Ishikawa (cell line): ENCODE measurements at regions not wholly inside any gene's neighbourhood (a gene's known extent, or its start where the extent isn't known, plus 50 kb on each side); places are given as distances from the start of the nearest gene placed in this dataset.

Experiments
- CEBPB ChIP-seq: IDR thresholded peaks from 2 replicates; pipeline ENCODE4 v1.6.1; 2012
- CREB1 ChIP-seq: IDR thresholded peaks from 2 replicates; pipeline ENCODE4 v1.6.1; 2012; ENCODE audit warnings: low read depth
- EGR1 ChIP-seq: IDR thresholded peaks from 2 replicates; pipeline ENCODE4 v1.6.1; 2012
- EP300 ChIP-seq: IDR thresholded peaks from 2 replicates; pipeline ENCODE4 v1.6.1; 2012; ENCODE audit warnings: borderline replicate concordance
- FOXM1 ChIP-seq: IDR thresholded peaks from 2 replicates; pipeline ENCODE4 v1.6.1; 2012; ENCODE audit warnings: low read depth, borderline replicate concordance
- MAX ChIP-seq: IDR thresholded peaks from 2 replicates; pipeline ENCODE4 v1.6.1; 2012
- NFIC ChIP-seq: IDR thresholded peaks from 2 replicates; pipeline ENCODE4 v1.6.1; 2012
- RAD21 ChIP-seq: IDR thresholded peaks from 2 replicates; pipeline ENCODE4 v1.6.1; 2012; ENCODE audit warnings: low read depth
- TAF1 ChIP-seq: IDR thresholded peaks from 2 replicates; pipeline ENCODE4 v1.6.1; 2012; ENCODE audit warnings: low read depth, mild to moderate bottlenecking
- TCF12 ChIP-seq: IDR thresholded peaks from 2 replicates; pipeline ENCODE4 v1.6.1; 2012; ENCODE audit warnings: low read depth
- TEAD4 ChIP-seq: IDR thresholded peaks from 2 replicates; pipeline ENCODE4 v1.6.1; 2012
- USF1 ChIP-seq: IDR thresholded peaks from 2 replicates; pipeline ENCODE4 v1.6.1; 2012
- YY1 ChIP-seq: IDR thresholded peaks from 2 replicates; pipeline ENCODE4 v1.6.1; 2012; ENCODE audit warnings: low read depth
- ZBTB7A ChIP-seq: IDR thresholded peaks from 2 replicates; pipeline ENCODE4 v1.6.1; 2012; ENCODE audit warnings: low read depth
- TF ChIP-seq, protein P1 (sequence below): IDR thresholded peaks from 2 replicates; pipeline ENCODE4 v1.6.1; 2012; ENCODE audit warnings: low read depth, mild to moderate bottlenecking

DNA sequence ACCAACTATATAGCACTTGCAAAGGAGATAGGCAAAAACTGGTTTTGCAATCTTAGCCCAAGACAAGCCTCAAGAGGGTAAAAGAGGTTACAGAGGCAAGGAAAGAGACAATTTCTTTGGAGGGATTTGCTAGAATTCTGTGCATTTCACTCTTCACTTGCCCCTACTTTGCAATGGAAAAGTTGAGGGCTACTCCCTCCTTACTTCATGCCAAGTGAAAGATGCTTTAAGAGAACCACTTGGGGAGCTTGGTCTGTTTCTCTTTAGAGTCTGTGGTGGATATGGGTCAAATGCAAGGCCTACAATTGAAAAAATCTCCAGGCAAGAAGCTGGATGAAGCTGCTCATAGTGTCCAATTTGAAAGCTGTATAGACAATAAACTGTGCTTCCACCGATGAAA, 167.7 kb upstream of the DIO2 start:
- no peak for TF ChIP-seq EGR1
- TF ChIP-seq MAX = no peak
- no peak for TF ChIP-seq ZBTB7A
- TF ChIP-seq TEAD4 = no peak
- TF ChIP-seq CEBPB = no peak
- TF ChIP-seq FOXM1 = no peak
- TF ChIP-seq TAF1 = no peak
- TF ChIP-seq RAD21 = no peak
- TF ChIP-seq USF1 = no peak
- TF ChIP-seq, protein P1, sequence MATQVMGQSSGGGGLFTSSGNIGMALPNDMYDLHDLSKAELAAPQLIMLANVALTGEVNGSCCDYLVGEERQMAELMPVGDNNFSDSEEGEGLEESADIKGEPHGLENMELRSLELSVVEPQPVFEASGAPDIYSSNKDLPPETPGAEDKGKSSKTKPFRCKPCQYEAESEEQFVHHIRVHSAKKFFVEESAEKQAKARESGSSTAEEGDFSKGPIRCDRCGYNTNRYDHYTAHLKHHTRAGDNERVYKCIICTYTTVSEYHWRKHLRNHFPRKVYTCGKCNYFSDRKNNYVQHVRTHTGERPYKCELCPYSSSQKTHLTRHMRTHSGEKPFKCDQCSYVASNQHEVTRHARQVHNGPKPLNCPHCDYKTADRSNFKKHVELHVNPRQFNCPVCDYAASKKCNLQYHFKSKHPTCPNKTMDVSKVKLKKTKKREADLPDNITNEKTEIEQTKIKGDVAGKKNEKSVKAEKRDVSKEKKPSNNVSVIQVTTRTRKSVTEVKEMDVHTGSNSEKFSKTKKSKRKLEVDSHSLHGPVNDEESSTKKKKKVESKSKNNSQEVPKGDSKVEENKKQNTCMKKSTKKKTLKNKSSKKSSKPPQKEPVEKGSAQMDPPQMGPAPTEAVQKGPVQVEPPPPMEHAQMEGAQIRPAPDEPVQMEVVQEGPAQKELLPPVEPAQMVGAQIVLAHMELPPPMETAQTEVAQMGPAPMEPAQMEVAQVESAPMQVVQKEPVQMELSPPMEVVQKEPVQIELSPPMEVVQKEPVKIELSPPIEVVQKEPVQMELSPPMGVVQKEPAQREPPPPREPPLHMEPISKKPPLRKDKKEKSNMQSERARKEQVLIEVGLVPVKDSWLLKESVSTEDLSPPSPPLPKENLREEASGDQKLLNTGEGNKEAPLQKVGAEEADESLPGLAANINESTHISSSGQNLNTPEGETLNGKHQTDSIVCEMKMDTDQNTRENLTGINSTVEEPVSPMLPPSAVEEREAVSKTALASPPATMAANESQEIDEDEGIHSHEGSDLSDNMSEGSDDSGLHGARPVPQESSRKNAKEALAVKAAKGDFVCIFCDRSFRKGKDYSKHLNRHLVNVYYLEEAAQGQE = no peak

- TF ChIP-seq CEBPB (no peak), EP300 (no peak), FOXM1 (no peak), YY1 (no peak), TCF12 (no peak), NFIC (no peak), EGR1 (no peak)
- TF ChIP-seq, protein P1 = no peak
Measured at GRCh38 chr14:80378084-80378690, 166.9 kb upstream of the DIO2 start.

- TF ChIP-seq MAX (no peak), CREB1 (no peak), RAD21 (no peak), EGR1 (no peak), YY1 (no peak), EP300 (no peak), FOXM1 (no peak), NFIC (no peak), TAF1 (no peak), ZBTB7A (no peak), USF1 (no peak)
Measured at GRCh38 chr14:80364816-80365215, 153.5 kb upstream of the DIO2 start.

DNA sequence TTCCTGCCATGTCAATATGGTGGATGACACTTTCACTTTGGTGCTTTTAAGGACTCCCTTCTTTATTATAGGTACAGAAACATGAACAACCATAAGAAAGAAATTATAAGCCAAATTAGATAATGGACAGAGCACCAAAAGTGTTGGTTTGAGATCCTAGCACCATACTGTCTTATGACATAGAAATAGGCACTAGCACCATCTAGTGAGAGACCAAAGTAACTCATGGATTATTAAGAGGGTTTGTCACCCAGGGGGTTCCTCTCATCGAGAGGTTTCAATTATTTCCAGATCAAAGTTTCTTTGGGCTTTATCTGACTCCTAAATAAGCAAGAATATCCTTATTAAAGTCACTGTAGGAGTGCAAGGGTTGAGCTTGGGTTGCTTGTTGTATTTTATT, 153.0 kb upstream of the DIO2 start:
- TF ChIP-seq TCF12 (no peak), MAX (no peak), RAD21 (peak; percentile 29)

- TF ChIP-seq TEAD4 (no peak), EP300 (no peak), RAD21 (no peak), CEBPB (no peak), TCF12 (no peak), TAF1 (no peak), USF1 (no peak), ZBTB7A (no peak), NFIC (no peak), CREB1 (no peak), MAX (no peak), EGR1 (no peak), YY1 (no peak), FOXM1 (no peak)
- TF ChIP-seq, protein P1 = no peak
Measured at GRCh38 chr14:80358112-80358511, 146.8 kb upstream of the DIO2 start.
